ENCODE measurements at regions not wholly inside any gene's neighbourhood (a gene's known extent, or its start where the extent isn't known, plus 50 kb on each side); places are given as distances from the start of the nearest gene placed in this dataset.

DNA sequence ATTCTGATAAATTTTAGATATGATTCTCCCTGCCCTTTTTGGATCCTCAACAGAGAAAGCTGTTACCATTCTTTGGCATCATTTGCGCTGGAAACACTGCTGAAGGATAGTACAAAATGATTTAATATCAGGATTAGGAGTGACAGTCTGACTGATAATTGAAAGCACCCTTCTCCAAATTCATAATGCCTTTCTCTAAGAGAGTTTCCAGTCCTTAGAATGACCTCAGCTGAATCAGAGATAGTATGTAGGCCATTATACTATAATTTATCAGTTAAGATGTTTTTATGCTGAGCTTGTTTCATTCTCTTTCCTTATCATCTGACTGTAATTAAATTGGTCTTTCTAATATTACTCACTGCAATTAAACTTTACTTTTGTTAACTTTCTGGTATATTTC, 166.7 kb downstream of the ZNF326 start:
- Histone ChIP-seq H3F3A (replicated peaks; ENCODE audit: low read depth) (no peaks in the 10 kb centered on the region), H3K4me2 (no peak overlapping the region), H3K36me3 (ENCODE audit: insufficient read depth) (peaks cover 5% of the 10 kb centered on the region; the same call in 1 of the 2 replicates), H3K27ac (ENCODE audit: low read depth) (no peak overlapping the region), H3K27me3 (ENCODE audit: insufficient read depth) (no peaks in the 10 kb centered on the region), H4K20me1 (replicated peaks; ENCODE audit: insufficient read depth) (no peaks in the 10 kb centered on the region), H3K79me2 (replicated peaks; ENCODE audit: insufficient read depth) (no peaks in the 10 kb centered on the region), H2AFZ (no peak overlapping the region), H3K4me1 (ENCODE audit: insufficient read depth) (no peaks in the 10 kb centered on the region), H3K9me2 (ENCODE audit: insufficient read depth) (peaks cover 8% of the 10 kb centered on the region; the same call in 1 of the 2 replicates), H3K4me3 (no peak overlapping the region)
- H3K36me3 Mint-ChIP-seq (ENCODE audit: low read depth): peaks cover 2% of the 10 kb centered on the region
- TF ChIP-seq ZNF331 (CRISPR knock-in tag; IDR thresholded peaks at IDR 0.05; ENCODE audit: low read depth) (no peak), EZH2 (IDR thresholded peaks at IDR 0.05; ENCODE audit: low read depth, unreplicated experiment) (no peak), ZNF114 (CRISPR knock-in tag; IDR thresholded peaks at IDR 0.05) (no peak), NANOG (IDR thresholded peaks at IDR 0.05; ENCODE audit: borderline replicate concordance) (no peak), POLR2AphosphoS5 (IDR thresholded peaks at IDR 0.05; ENCODE audit: low read depth) (no peak), JUNB (IDR thresholded peaks at IDR 0.05; ENCODE audit: unreplicated experiment) (no peak), EZH2phosphoT487 (IDR thresholded peaks at IDR 0.05; ENCODE audit: unreplicated experiment) (no peak), CREB1 (CRISPR knock-in tag; IDR thresholded peaks at IDR 0.05; ENCODE audit: low read depth) (no peak), STAT1 (IDR thresholded peaks at IDR 0.05; ENCODE audit: unreplicated experiment) (no peak)
- TF ChIP-seq, protein P1, sequence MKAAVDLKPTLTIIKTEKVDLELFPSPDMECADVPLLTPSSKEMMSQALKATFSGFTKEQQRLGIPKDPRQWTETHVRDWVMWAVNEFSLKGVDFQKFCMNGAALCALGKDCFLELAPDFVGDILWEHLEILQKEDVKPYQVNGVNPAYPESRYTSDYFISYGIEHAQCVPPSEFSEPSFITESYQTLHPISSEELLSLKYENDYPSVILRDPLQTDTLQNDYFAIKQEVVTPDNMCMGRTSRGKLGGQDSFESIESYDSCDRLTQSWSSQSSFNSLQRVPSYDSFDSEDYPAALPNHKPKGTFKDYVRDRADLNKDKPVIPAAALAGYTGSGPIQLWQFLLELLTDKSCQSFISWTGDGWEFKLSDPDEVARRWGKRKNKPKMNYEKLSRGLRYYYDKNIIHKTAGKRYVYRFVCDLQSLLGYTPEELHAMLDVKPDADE (IDR thresholded peaks at IDR 0.05): no peak
- TF ChIP-seq, protein P2, sequence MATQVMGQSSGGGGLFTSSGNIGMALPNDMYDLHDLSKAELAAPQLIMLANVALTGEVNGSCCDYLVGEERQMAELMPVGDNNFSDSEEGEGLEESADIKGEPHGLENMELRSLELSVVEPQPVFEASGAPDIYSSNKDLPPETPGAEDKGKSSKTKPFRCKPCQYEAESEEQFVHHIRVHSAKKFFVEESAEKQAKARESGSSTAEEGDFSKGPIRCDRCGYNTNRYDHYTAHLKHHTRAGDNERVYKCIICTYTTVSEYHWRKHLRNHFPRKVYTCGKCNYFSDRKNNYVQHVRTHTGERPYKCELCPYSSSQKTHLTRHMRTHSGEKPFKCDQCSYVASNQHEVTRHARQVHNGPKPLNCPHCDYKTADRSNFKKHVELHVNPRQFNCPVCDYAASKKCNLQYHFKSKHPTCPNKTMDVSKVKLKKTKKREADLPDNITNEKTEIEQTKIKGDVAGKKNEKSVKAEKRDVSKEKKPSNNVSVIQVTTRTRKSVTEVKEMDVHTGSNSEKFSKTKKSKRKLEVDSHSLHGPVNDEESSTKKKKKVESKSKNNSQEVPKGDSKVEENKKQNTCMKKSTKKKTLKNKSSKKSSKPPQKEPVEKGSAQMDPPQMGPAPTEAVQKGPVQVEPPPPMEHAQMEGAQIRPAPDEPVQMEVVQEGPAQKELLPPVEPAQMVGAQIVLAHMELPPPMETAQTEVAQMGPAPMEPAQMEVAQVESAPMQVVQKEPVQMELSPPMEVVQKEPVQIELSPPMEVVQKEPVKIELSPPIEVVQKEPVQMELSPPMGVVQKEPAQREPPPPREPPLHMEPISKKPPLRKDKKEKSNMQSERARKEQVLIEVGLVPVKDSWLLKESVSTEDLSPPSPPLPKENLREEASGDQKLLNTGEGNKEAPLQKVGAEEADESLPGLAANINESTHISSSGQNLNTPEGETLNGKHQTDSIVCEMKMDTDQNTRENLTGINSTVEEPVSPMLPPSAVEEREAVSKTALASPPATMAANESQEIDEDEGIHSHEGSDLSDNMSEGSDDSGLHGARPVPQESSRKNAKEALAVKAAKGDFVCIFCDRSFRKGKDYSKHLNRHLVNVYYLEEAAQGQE (IDR thresholded peaks at IDR 0.05; ENCODE audit: unreplicated experiment): no peak
- TF ChIP-seq, protein P3, sequence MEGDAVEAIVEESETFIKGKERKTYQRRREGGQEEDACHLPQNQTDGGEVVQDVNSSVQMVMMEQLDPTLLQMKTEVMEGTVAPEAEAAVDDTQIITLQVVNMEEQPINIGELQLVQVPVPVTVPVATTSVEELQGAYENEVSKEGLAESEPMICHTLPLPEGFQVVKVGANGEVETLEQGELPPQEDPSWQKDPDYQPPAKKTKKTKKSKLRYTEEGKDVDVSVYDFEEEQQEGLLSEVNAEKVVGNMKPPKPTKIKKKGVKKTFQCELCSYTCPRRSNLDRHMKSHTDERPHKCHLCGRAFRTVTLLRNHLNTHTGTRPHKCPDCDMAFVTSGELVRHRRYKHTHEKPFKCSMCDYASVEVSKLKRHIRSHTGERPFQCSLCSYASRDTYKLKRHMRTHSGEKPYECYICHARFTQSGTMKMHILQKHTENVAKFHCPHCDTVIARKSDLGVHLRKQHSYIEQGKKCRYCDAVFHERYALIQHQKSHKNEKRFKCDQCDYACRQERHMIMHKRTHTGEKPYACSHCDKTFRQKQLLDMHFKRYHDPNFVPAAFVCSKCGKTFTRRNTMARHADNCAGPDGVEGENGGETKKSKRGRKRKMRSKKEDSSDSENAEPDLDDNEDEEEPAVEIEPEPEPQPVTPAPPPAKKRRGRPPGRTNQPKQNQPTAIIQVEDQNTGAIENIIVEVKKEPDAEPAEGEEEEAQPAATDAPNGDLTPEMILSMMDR (conservative IDR thresholded peaks at IDR 0.05; ENCODE audit: low read depth in 2 of 2): no peak
- TF ChIP-seq, protein P4, sequence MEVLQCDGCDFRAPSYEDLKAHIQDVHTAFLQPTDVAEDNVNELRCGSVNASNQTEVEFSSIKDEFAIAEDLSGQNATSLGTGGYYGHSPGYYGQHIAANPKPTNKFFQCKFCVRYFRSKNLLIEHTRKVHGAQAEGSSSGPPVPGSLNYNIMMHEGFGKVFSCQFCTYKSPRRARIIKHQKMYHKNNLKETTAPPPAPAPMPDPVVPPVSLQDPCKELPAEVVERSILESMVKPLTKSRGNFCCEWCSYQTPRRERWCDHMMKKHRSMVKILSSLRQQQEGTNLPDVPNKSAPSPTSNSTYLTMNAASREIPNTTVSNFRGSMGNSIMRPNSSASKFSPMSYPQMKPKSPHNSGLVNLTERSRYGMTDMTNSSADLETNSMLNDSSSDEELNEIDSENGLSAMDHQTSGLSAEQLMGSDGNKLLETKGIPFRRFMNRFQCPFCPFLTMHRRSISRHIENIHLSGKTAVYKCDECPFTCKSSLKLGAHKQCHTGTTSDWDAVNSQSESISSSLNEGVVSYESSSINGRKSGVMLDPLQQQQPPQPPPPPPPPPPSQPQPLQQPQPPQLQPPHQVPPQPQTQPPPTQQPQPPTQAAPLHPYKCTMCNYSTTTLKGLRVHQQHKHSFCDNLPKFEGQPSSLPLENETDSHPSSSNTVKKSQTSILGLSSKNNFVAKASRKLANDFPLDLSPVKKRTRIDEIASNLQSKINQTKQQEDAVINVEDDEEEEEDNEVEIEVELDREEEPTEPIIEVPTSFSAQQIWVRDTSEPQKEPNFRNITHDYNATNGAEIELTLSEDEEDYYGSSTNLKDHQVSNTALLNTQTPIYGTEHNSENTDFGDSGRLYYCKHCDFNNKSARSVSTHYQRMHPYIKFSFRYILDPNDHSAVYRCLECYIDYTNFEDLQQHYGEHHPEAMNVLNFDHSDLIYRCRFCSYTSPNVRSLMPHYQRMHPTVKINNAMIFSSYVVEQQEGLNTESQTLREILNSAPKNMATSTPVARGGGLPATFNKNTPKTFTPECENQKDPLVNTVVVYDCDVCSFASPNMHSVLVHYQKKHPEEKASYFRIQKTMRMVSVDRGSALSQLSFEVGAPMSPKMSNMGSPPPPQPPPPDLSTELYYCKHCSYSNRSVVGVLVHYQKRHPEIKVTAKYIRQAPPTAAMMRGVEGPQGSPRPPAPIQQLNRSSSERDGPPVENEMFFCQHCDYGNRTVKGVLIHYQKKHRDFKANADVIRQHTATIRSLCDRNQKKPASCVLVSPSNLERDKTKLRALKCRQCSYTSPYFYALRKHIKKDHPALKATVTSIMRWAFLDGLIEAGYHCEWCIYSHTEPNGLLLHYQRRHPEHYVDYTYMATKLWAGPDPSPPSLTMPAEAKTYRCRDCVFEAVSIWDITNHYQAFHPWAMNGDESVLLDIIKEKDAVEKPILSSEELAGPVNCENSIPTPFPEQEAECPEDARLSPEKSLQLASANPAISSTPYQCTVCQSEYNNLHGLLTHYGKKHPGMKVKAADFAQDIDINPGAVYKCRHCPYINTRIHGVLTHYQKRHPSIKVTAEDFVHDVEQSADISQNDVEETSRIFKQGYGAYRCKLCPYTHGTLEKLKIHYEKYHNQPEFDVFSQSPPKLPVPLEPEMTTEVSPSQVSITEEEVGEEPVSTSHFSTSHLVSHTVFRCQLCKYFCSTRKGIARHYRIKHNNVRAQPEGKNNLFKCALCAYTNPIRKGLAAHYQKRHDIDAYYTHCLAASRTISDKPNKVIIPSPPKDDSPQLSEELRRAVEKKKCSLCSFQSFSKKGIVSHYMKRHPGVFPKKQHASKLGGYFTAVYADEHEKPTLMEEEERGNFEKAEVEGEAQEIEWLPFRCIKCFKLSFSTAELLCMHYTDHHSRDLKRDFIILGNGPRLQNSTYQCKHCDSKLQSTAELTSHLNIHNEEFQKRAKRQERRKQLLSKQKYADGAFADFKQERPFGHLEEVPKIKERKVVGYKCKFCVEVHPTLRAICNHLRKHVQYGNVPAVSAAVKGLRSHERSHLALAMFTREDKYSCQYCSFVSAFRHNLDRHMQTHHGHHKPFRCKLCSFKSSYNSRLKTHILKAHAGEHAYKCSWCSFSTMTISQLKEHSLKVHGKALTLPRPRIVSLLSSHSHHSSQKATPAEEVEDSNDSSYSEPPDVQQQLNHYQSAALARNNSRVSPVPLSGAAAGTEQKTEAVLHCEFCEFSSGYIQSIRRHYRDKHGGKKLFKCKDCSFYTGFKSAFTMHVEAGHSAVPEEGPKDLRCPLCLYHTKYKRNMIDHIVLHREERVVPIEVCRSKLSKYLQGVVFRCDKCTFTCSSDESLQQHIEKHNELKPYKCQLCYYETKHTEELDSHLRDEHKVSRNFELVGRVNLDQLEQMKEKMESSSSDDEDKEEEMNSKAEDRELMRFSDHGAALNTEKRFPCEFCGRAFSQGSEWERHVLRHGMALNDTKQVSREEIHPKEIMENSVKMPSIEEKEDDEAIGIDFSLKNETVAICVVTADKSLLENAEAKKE (CRISPR knock-in tag; IDR thresholded peaks at IDR 0.05): no peak
- H3K4me3 Mint-ChIP-seq: no peak overlapping the region
- H3K27ac Mint-ChIP-seq: no peak overlapping the region
- ATAC-seq (no peak), DNase-seq (ENCODE audit: low spot score) (no peak)
- H3K27me3 Mint-ChIP-seq (ENCODE audit: insufficient read depth, low read depth, poor library complexity): no peaks in the 10 kb centered on the region
- H3K4me1 Mint-ChIP-seq: no peaks in the 10 kb centered on the region
- H3K9me3 Mint-ChIP-seq: peaks cover 3% of the 10 kb centered on the region

All from GM23338 (cell line).